Heart right ventricle (tissue), 16 donors: ENCODE measurements at regions not wholly inside any gene's neighbourhood (a gene's known extent, or its start where the extent isn't known, plus 50 kb on each side); places are given as distances from the start of the nearest gene placed in this dataset.

Source experiments
- ATAC-seq, 8 donors: fragments of 200-7000 bp; cut with Tn5 transposase; one replicate each; pipeline ENCODE4 v1.9.1; 2020; ENCODE audit warnings: mild to moderate bottlenecking in 8 of 8, moderate library complexity in 8 of 8, moderate number of reproducible peaks in 1 of 8
- DNase-seq, 2 donors: peaks; one replicate each; pipeline ENCODE4 v3.0.0-alpha.2; 2020
- H3K27ac ChIP-seq, 10 donors: fragments of 200-600 bp; sonication (generic) in 2 of 10; one replicate each; pipeline versions ENCODE4 v1.5.0 to v1.8.0; 2020 to 2022; ENCODE audit warnings: mild to moderate bottlenecking in 3 of 10
- H3K27me3 ChIP-seq, 7 donors: fragments of 200-600 bp; one replicate each; pipeline ENCODE4 v1.8.0; 2021 to 2022; ENCODE audit warnings: mild to moderate bottlenecking in 2 of 7
- H3K36me3 ChIP-seq, 9 donors: fragments of 200-600 bp; sonication (generic) in 1 of 9; one replicate each; pipeline versions ENCODE4 v1.5.0 to v1.8.0; 2020 to 2022; ENCODE audit warnings: mild to moderate bottlenecking in 2 of 9
- H3K4me1 ChIP-seq, 9 donors: fragments of 200-600 bp; sonication (generic) in 1 of 9; one replicate each; pipeline versions ENCODE4 v1.5.0 to v1.8.0; 2020 to 2022; ENCODE audit warnings: mild to moderate bottlenecking in 4 of 9
- H3K4me3 ChIP-seq, 10 donors: fragments of 200-600 bp; sonication (generic) in 2 of 10; one replicate each; pipeline versions ENCODE4 v1.5.0 to v1.8.0; 2020 to 2022; ENCODE audit warnings: mild to moderate bottlenecking in 7 of 10, moderate library complexity in 2 of 10
- H3K9me3 ChIP-seq, 11 donors: fragments of 200-600 bp in 10 of 11; sonication (generic) in 2 of 11; one replicate each; pipeline versions ENCODE4 v1.5.0 to v1.8.0; 2013 to 2022; ENCODE audit warnings: mild to moderate bottlenecking in 2 of 11, control low read depth in 1 of 11, moderate library complexity in 1 of 11
- CTCF ChIP-seq, 9 donors: fragments of 200-600 bp; sonication (generic) in 2 of 9; IDR thresholded peaks; one replicate each; pipeline versions ENCODE4 v1.5.0 to v1.8.0; 2021 to 2022; ENCODE audit warnings: antibody characterized with exemption in 9 of 9, mild to moderate bottlenecking in 5 of 9, moderate library complexity in 1 of 9
- WGBS, 2 donors: extraction: QIAGEN DNeasy Blood & Tissue Kit; methylation state at CpG; one replicate each; pipeline ENCODE4 v1.1.7; 2013; ENCODE audit warnings: inconsistent platforms in 1 of 2; 5-methylcytosine and 5-hydroxymethylcytosine counted together
- intact Hi-C, 10 donors: fragments of 100-400 bp; cut with DNase I; formaldehyde crosslinking; loops; one replicate each; pipeline versions ENCODE4 v1.11.1 to v1.14.2; 2022
- donor health status: Arrhythmogenic right ventricular cardiomyopathy.
- donor health status: ischemic (EF 13 %, LVEDD 7.1; RV severe dilation, severe dysfunction).
- donor health status: healthy with polysubstance abuse.
- donor health status: DM: no; HTN: yes; CAD: no.
- donor health status: DM: no; HTN: no; CAD: no.
- donor health status: ischemic (EF 25% LVEDD 6.9; RV normal size, moderate dysfunction).
- donor health status: ischemic (EF 25% LVEDD 5.7; RV mildly dilated, moderate dysfunction).
- donor health status: healthy.
- donor health status: DM: yes; HTN: yes; CAD: no.
- donor health status: Ischemic cardiomyopathy.
- donor health status: ischemic (EF 35%, LVEDD 5.7; RV mildly dilated, moderate dysfunction).
- donor health status: nonischemic (EF 11% LVEDD 7.7; RV severe dilation, severe dysfunction).
- donor health status: DM: yes; HTN: yes; CAD: no.
- donor health status: PGD.
- donor health status: ischemic (EF 29% LVEDD 5.4; RV normal size, mild dysfunction).
- donor health status: nonischemic (EF 23%, LVEDD 6.1; RV moderate dilation, normal function).

DNA sequence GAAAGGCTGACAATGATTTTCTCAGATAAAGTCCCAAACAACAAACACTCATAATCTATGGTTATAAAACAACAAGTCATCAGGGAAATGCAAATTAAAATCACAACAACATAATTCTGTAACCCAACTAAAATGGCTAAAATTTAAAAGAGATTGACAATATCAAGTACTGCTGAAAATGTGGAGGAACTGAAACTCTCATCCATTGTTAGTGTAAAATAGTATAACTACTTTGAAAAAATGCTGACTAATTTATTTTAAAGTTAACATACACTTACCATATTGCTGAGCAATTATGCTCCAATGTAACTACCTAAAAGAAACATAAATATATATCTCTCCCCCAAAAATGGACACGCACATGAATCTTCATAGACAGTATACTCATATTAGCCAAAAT, 245.9 kb upstream of the SPOPL start:
- Histone ChIP-seq H3K4me3 (no peak overlapping the region), H3K36me3 (no peaks in the 10 kb centered on the region), H3K9me3 (peaks cover 0 to 19% (median 0%) of the 10 kb centered on the region in 11 donors), H3K27me3 (no peaks in the 10 kb centered on the region), H3K27ac (no peak overlapping the region), H3K4me1 (no peaks in the 10 kb centered on the region)
- DNase-seq (no peak), ATAC-seq (no peak)
- no peak for TF ChIP-seq CTCF (IDR thresholded peaks at IDR 0.05)
- intact Hi-C loops = no loop called here
- 96 to 99% methylated on average over 1 of the region's 1 CpG for WGBS, 2 donors

DNA sequence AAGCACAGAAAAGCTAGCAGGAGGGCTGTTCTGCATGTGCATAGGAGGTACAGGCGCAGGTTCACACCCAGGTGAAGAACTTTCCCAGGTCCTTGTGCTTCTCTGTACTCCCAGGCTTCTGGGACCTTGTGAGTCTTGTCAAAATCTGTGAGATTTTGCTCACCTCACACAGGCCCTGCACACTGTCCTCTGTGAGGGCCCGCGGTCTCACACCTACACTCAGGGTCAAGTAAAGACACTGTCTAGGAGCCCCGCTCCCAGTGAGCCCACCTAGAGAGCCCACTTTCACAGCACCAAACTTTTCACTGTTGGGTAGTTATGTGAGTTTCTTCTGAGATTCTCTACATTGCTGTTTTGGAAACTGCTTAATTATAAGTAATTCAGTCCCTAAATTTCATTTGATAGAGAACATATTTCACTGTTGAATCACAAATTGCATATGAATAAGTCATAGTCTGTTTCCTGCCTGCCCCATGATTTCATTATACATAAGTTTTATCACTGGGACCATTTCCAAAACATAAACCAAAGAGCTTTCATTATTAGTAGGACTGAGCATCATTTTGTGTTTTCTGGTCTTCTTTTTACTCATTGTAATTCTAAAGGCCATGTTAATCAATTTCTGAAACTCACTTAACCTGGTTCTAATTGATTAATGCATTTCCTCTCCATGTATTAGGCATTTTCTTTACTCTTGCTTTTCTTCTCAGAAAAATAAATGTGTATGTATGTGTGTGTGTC, 234.2 kb upstream of the SPOPL start:
- WGBS, 2 donors = 73 to 75% methylated on average over 4 of the region's 4 CpGs
- Histone ChIP-seq H3K27me3 (no peaks in the 10 kb centered on the region), H3K4me3 (no peak overlapping the region), H3K4me1 (peaks cover 0 to 5% (median 0%) of the 10 kb centered on the region in 9 donors), H3K36me3 (no peaks in the 10 kb centered on the region), H3K9me3 (peaks cover 0 to 16% (median 0%) of the 10 kb centered on the region in 11 donors), H3K27ac (peak overlapping the region in 1 of 10 donors; percentile 28)
- TF ChIP-seq CTCF (IDR thresholded peaks at IDR 0.05) = no peak
- no peak for ATAC-seq
- no peak for DNase-seq
- intact Hi-C loops = no loop called here

GRCh38 chr2:138267902-138268254, 233.7 kb upstream of the SPOPL start:
- Histone ChIP-seq H3K36me3 (no peaks in the 10 kb centered on the region), H3K4me1 (peaks cover 0 to 5% (median 0%) of the 10 kb centered on the region in 9 donors), H3K9me3 (peaks cover 0 to 10% (median 0%) of the 10 kb centered on the region in 11 donors), H3K4me3 (no peak overlapping the region), H3K27me3 (no peaks in the 10 kb centered on the region), H3K27ac (peak overlapping the region in 1 of 10 donors; percentile 21)
- intact Hi-C loops = no loop called here
- no peak for TF ChIP-seq CTCF (IDR thresholded peaks at IDR 0.05)
- DNase-seq (no peak), ATAC-seq (no peak)

- Histone ChIP-seq H3K9me3 (peaks cover 0 to 5% (median 0%) of the 10 kb centered on the region in 11 donors), H3K4me1 (peaks cover 0 to 5% (median 0%) of the 10 kb centered on the region in 9 donors), H3K4me3 (no peak overlapping the region), H3K36me3 (no peaks in the 10 kb centered on the region), H3K27ac (no peak overlapping the region), H3K27me3 (no peaks in the 10 kb centered on the region)
- DNase-seq (no peak), ATAC-seq (no peak)
- no peak for TF ChIP-seq CTCF (IDR thresholded peaks at IDR 0.05)
- WGBS, 2 donors = 93 to 96% methylated on average over 1 of the region's 1 CpG
- intact Hi-C loops = no loop called here
These were observed 231.8 kb upstream of the SPOPL start for GRCh38 chr2:138269765-138270164.
